Muscle of back (tissue), 3 donors: ENCODE measurements at regions not wholly inside any gene's neighbourhood (a gene's known extent, or its start where the extent isn't known, plus 50 kb on each side); places are given as distances from the start of the nearest gene placed in this dataset.

ENCODE experiments used
- DNase-seq, 3 donors: peaks; one replicate each; pipeline versions ENCODE4 v3.0.0 to v3.0.0-alpha.2; 2013

- no peak for DNase-seq
Observed at GRCh38 chr6:14321992-14322772, 204.6 kb downstream of the CD83 start.

GRCh38 chr6:14322841-14323240 lies 205.3 kb downstream of the CD83 start:
- no peak for DNase-seq

- no peak for DNase-seq
Observed at GRCh38 chr6:14326774-14327173, 209.2 kb downstream of the CD83 start.

- DNase-seq = no peak
Observed at GRCh38 chr6:14328163-14328562, 210.6 kb downstream of the CD83 start.

GRCh38 chr6:14333556-14334305 lies 216.2 kb downstream of the CD83 start:
- DNase-seq = peak in 1 of 3 donors; percentile 52

- DNase-seq = no peak
Observed at GRCh38 chr6:14335071-14335470, 217.5 kb downstream of the CD83 start.

GRCh38 chr6:14337152-14337551 lies 219.6 kb downstream of the CD83 start:
- DNase-seq = no peak

- DNase-seq = no peak
Observed at GRCh38 chr6:14339172-14339571, 221.6 kb downstream of the CD83 start.

- DNase-seq = no peak
Observed at GRCh38 chr6:14339711-14340584, 222.4 kb downstream of the CD83 start.

- DNase-seq = no peak
Observed at GRCh38 chr6:14344486-14344885, 226.9 kb downstream of the CD83 start.

GRCh38 chr6:14348389-14348788 lies 230.8 kb downstream of the CD83 start:
- no peak for DNase-seq

GRCh38 chr6:14349507-14349906 lies 231.9 kb downstream of the CD83 start:
- no peak for DNase-seq

- no peak for DNase-seq
Observed at GRCh38 chr6:14350210-14350609, 232.6 kb downstream of the CD83 start.

GRCh38 chr6:14353281-14353680 lies 235.7 kb downstream of the CD83 start:
- no peak for DNase-seq

- DNase-seq = no peak
Observed at GRCh38 chr6:14353798-14354197, 236.2 kb downstream of the CD83 start.

GRCh38 chr6:14354919-14355572 lies 237.5 kb downstream of the CD83 start:
- peak; percentile 69 to 82 (median 74) for DNase-seq

- DNase-seq = no peak
Observed at GRCh38 chr6:14359438-14359837, 241.9 kb downstream of the CD83 start.

- no peak for DNase-seq
Observed at GRCh38 chr6:14360565-14360964, 243.0 kb downstream of the CD83 start.

GRCh38 chr6:14361297-14361696 lies 243.7 kb downstream of the CD83 start:
- DNase-seq = no peak

- no peak for DNase-seq
Observed at GRCh38 chr6:14361956-14362587, 244.5 kb downstream of the CD83 start.

GRCh38 chr6:14364370-14364769 lies 246.8 kb downstream of the CD83 start:
- DNase-seq = no peak
